ENCODE measurements at regions not wholly inside any gene's neighbourhood (a gene's known extent, or its start where the extent isn't known, plus 50 kb on each side); places are given as distances from the start of the nearest gene placed in this dataset.

DNA sequence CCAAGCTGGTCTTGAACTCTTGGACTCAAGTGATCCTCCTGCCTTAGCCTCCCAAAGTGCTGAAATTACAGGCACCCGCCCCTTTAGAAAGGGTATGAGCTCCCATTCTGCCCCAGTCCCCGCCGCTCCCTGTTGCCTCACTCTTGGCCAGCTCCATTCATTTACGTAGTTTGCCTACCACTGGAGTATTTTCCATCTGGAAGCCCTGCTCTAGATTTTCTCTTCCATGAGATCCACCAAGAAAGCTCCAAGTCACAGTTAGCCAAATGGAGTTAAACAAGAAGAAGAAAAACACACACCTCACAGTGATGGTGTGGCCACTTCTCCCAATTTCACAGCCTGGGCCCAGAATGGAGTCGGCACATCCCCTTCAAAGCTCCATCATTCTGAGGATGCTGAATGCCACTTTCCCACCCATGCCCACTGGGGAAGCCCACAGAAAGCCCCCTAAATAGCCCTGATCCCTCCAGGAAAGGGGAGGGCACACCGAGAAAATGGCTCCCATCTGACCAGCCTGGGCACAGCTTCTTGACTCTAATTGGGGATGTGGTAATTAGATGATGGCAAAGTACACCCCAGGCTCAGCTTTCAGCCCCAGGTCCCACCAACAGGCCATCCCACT lies 381.2 kb downstream of the MN1 start:
- H3K27ac ChIP-seq = peak overlapping the region; percentile 99
- TF ChIP-seq, protein P1, sequence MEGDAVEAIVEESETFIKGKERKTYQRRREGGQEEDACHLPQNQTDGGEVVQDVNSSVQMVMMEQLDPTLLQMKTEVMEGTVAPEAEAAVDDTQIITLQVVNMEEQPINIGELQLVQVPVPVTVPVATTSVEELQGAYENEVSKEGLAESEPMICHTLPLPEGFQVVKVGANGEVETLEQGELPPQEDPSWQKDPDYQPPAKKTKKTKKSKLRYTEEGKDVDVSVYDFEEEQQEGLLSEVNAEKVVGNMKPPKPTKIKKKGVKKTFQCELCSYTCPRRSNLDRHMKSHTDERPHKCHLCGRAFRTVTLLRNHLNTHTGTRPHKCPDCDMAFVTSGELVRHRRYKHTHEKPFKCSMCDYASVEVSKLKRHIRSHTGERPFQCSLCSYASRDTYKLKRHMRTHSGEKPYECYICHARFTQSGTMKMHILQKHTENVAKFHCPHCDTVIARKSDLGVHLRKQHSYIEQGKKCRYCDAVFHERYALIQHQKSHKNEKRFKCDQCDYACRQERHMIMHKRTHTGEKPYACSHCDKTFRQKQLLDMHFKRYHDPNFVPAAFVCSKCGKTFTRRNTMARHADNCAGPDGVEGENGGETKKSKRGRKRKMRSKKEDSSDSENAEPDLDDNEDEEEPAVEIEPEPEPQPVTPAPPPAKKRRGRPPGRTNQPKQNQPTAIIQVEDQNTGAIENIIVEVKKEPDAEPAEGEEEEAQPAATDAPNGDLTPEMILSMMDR (conservative IDR thresholded peaks at IDR 0.05; ENCODE audit: low read depth) = no peak
- ChIA-PET CTCF (no interaction called here), POLR2A (ENCODE audit: low non-redundant PET) (no interaction called here)
- DNase-seq (ENCODE audit: low spot score) = no peak

DNA sequence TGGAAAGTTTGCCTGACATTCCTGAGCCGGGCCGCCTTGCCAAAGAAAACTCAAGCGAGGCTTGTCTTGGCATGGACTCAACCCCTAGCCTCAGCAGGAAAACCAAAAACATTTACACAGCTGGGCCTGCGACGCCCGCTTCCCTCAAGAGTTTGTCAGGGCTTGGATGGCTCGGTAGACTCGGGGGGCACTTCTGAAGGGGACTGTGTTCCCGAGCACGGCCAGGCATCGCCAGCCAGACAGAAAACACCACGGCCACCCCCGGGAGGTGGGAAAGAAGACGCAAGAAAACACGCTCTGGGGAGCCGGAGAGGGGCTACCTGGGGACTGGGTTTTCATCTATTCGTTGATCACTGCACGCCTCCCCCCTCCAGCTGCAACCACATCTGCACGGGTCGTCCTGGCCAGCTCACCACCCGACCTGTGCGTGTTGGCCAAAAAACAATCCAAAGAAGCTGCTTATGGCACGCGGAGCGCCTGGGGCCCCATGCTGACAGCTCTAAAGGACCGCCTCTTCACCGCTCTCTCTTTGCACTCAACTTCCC lies 380.7 kb downstream of the MN1 start:
- TF ChIP-seq, protein P1 (conservative IDR thresholded peaks at IDR 0.05; ENCODE audit: low read depth) = no peak
- ChIA-PET CTCF (no interaction called here), POLR2A (ENCODE audit: low non-redundant PET) (no interaction called here)
- DNase-seq (ENCODE audit: low spot score) = peak; percentile 41
- H3K27ac ChIP-seq = peak overlapping the region; percentile 99

GRCh38 chr22:27422442-27422841 lies 379.1 kb downstream of the MN1 start:
- ChIA-PET POLR2A (ENCODE audit: low non-redundant PET) (no interaction called here), CTCF (no interaction called here)
- no peak overlapping the region for H3K27ac ChIP-seq
- DNase-seq (ENCODE audit: low spot score) = no peak
- TF ChIP-seq, protein P1 (conservative IDR thresholded peaks at IDR 0.05; ENCODE audit: low read depth) = no peak

DNA sequence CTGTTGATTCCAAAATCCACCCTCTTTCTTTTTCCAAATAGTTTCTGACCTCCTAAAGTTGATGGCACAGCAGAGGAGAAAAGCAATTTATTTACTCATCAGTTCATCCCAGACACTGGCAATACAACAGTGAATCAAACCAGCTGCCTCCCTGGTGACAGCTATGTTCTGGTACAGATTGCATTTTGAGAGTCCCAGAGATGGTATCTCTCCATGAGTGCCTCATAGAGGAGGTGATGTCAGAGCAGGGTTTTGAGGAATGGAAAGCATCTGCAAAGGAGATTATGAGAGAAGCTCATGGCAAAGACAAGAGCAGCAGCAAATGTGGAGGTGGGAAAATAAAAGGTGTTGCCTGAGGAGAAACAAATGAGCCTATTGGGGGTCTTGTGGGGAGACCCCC lies 377.2 kb downstream of the MN1 start:
- CTCF ChIA-PET = no interaction called here
- TF ChIP-seq, protein P1 (conservative IDR thresholded peaks at IDR 0.05; ENCODE audit: low read depth) = no peak
- H3K27ac ChIP-seq = no peak overlapping the region
- no peak for DNase-seq (ENCODE audit: low spot score)
- POLR2A ChIA-PET (ENCODE audit: low non-redundant PET) = no interaction called here

- DNase-seq (ENCODE audit: low spot score) = no peak
- TF ChIP-seq, protein P1 (conservative IDR thresholded peaks at IDR 0.05; ENCODE audit: low read depth) = no peak
- CTCF ChIA-PET = interaction anchor here (0.7 kb wide), 1 partner anchor 789 kb away, joined by 3 read pairs; no protein-coding TSS in a partner anchor
- no peak overlapping the region for H3K27ac ChIP-seq
- POLR2A ChIA-PET (ENCODE audit: low non-redundant PET) = no interaction called here
These were observed 372.1 kb downstream of the MN1 start for GRCh38 chr22:27429476-27429875.

DNA sequence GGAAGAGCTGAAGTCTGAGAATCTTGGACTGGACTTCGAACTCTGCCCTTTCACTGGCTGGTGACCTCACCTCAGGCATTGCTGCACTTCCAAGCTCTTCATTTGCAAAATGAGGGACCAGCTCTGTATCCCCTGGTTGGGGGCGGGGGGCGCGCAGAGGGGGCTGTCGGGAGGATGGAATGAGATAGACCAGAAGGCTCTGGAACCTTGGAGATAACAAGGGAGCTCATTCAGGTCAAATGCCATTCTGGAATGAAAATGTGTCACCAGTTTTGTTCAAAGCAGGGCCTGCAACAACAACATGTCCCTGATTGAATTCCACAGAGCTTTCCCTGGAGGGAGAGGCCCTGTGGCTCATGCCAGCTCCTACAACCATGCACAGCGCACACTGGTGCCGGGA lies 370.5 kb downstream of the MN1 start:
- ChIA-PET POLR2A (ENCODE audit: low non-redundant PET) (no interaction called here), CTCF (interaction anchor here (0.6 kb wide), 1 partner anchor 929 kb away, joined by 3 read pairs; no protein-coding TSS in a partner anchor)
- TF ChIP-seq, protein P1 (conservative IDR thresholded peaks at IDR 0.05; ENCODE audit: low read depth) = no peak
- DNase-seq (ENCODE audit: low spot score) = no peak
- H3K27ac ChIP-seq = no peak overlapping the region
